ENCODE measurements at regions not wholly inside any gene's neighbourhood (a gene's known extent, or its start where the extent isn't known, plus 50 kb on each side); places are given as distances from the start of the nearest gene placed in this dataset.

- no peaks in the 10 kb centered on the region for H3K9me1 ChIP-seq (ENCODE audit: control insufficient read depth, insufficient read depth, low read length)
- no peak for DNase-seq (ENCODE audit: extremely low read depth in 1 of 4, low spot score in 3 of 4)
- in situ Hi-C loops (cut with MboI) (no loop called here), intact Hi-C loops (cut with micrococcal nuclease) (no loop called here)
- no peaks in the 10 kb centered on the region for H3K4me1 ChIP-seq (replicated peaks in 1 of 2; ENCODE audit: control insufficient read depth in 2 of 2, insufficient read depth in 2 of 2, low read length in 2 of 2)
- ChIA-PET POLR2A (no interaction called here), CTCF (ENCODE audit: low intra/inter-chr PET ratio) (no interaction called here)
- no peak for FAIRE-seq
- no peak for ATAC-seq
- no peak overlapping the region for H3K9ac ChIP-seq (ENCODE audit: insufficient read depth in 1 of 2, low read depth in 2 of 2, low read length in 2 of 2)
- no peak overlapping the region for H3K27ac ChIP-seq (ENCODE audit: extremely low read depth, low read depth, low read length)
- no peak overlapping the region for H3K4me2 ChIP-seq (ENCODE audit: insufficient read depth, low read length)
- no peak overlapping the region for H3K4me3 ChIP-seq
- no peaks in the 10 kb centered on the region for H3K9me3 ChIP-seq (replicated peaks; ENCODE audit: control insufficient read depth, insufficient read depth, low read depth, low read length)
- no peaks in the 10 kb centered on the region for H3K79me2 ChIP-seq (ENCODE audit: control insufficient read depth, insufficient read depth, low read length)
- BruUV-seq (replicated peaks): no TSS peak
- H2AFZ ChIP-seq (ENCODE audit: low read depth, low read length): no peak overlapping the region
- TF ChIP-seq ZNF707 (CRISPR knock-in tag; conservative IDR thresholded peaks at IDR 0.05) (no peak), NELFE (IDR thresholded peaks at IDR 0.05; ENCODE audit: insufficient read depth, insufficient read length) (no peak), SNIP1 (IDR thresholded peaks at IDR 0.05; ENCODE audit: low read depth) (no peak), POLR2AphosphoS5 (IDR thresholded peaks at IDR 0.05; ENCODE audit: control insufficient read depth, insufficient read depth, low read depth, low read length) (no peak), ZHX1 (conservative IDR thresholded peaks at IDR 0.05; ENCODE audit: low read length) (no peak), EWSR1 (IDR thresholded peaks at IDR 0.05; ENCODE audit: borderline replicate concordance, low read depth, partially characterized antibody) (no peak), NONO (IDR thresholded peaks at IDR 0.05; ENCODE audit: low read depth in 2 of 2, low read length in 1 of 2) (no peak)
- H3K36me3 ChIP-seq (ENCODE audit: control insufficient read depth, insufficient read depth, low read length): no peaks in the 10 kb centered on the region
- no peaks in the 10 kb centered on the region for H3K27me3 ChIP-seq (ENCODE audit: control insufficient read depth in 2 of 2, insufficient read depth in 2 of 2, low read length in 2 of 2)
- H4K20me1 ChIP-seq (replicated peaks; ENCODE audit: control insufficient read depth, insufficient read depth, low read length): no peaks in the 10 kb centered on the region
Observed at GRCh38 chr16:60991886-60992285, 1044.4 kb downstream of the CDH8 start.
